ENCODE measurements at regions not wholly inside any gene's neighbourhood (a gene's known extent, or its start where the extent isn't known, plus 50 kb on each side); places are given as distances from the start of the nearest gene placed in this dataset.
A peak's percentile ranks its signal among the peaks of the same experiment; 100 is the strongest.

DNA sequence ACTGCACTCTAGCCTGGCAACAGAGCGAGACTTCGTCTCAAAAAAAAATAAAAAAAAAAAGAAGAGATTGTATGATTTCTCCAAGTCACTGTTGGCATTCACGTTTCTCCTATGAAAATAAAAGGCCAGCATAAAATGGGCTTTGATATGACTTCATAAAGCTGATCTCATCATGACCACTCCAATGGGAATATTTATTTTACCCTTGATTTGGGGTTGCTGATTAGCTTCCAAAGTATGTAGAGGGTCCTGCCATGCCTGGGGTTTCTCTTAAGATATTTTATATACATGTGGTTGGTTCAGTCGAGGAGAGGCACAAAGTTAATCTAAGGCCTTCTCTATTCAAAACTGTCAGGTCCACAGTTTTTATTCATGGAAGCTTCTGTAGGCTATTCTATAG lies 247.0 kb upstream of the TNC start:
- no peak for DNase-seq
- WGBS, 4 donors: 85 to 92% (median 88%) methylated on average over 4 of the region's 4 CpGs
- H3K27ac ChIP-seq: no peak overlapping the region

GRCh38 chr9:115367321-115367720 lies 249.4 kb upstream of the TNC start:
- H3K9me3 ChIP-seq: peaks cover 0 to 6% (median 0%) of the 10 kb centered on the region in 12 donors
- ATAC-seq: no peak
- intact Hi-C loops (cut with DNase I): no loop called here
- WGBS, 4 donors: 79 to 86% (median 81%) methylated on average over 4 of the region's 4 CpGs
- DNase-seq: no peak
- no peaks in the 10 kb centered on the region for H3K36me3 ChIP-seq
- H3K27me3 ChIP-seq: no peaks in the 10 kb centered on the region
- TF ChIP-seq POLR2A (IDR thresholded peaks at IDR 0.05): no peak
- no peak overlapping the region for H3K4me3 ChIP-seq
- H3K27ac ChIP-seq: no peak overlapping the region
- peaks cover 0 to 8% (median 0%) of the 10 kb centered on the region in 12 donors for H3K4me1 ChIP-seq

More for the DNA sequence above, 247.0 kb upstream of the TNC start:
- H3K4me3 ChIP-seq: no peak overlapping the region
- TF ChIP-seq POLR2A (IDR thresholded peaks at IDR 0.05): no peak
- no peak for TF ChIP-seq CTCF (IDR thresholded peaks at IDR 0.05)
- intact Hi-C loops (cut with DNase I): no loop called here
- H3K36me3 ChIP-seq: no peaks in the 10 kb centered on the region
- no peak for ATAC-seq
- H3K27me3 ChIP-seq: no peaks in the 10 kb centered on the region
- peaks cover 0 to 8% (median 0%) of the 10 kb centered on the region in 12 donors for H3K4me1 ChIP-seq
- no peaks in the 10 kb centered on the region for H3K9me3 ChIP-seq

- no peak for TF ChIP-seq POLR2A (IDR thresholded peaks at IDR 0.05)
- no peak for TF ChIP-seq CTCF (IDR thresholded peaks at IDR 0.05)
- Histone ChIP-seq H3K36me3 (no peaks in the 10 kb centered on the region), H3K4me3 (no peak overlapping the region), H3K27ac (no peak overlapping the region), H3K27me3 (no peaks in the 10 kb centered on the region), H3K4me1 (peaks cover 0 to 8% (median 0%) of the 10 kb centered on the region in 12 donors), H3K9me3 (peaks cover 0 to 6% (median 0%) of the 10 kb centered on the region in 12 donors)
- ATAC-seq: no peak
- DNase-seq: no peak
- intact Hi-C loops (cut with DNase I): no loop called here
- 69 to 74% (median 72%) methylated on average over 2 of the region's 2 CpGs for WGBS, 4 donors
Observed at GRCh38 chr9:115367780-115368525, 250.0 kb upstream of the TNC start.

- DNase-seq (peak in 3 of 5 donors; percentile 15 to 34 (median 34)), ATAC-seq (peak in 2 of 4 donors; percentile 16 to 60)
- TF ChIP-seq POLR2A (IDR thresholded peaks at IDR 0.05) (no peak), CTCF (IDR thresholded peaks at IDR 0.05) (no peak)
- H3K9me3 ChIP-seq: peaks cover 0 to 6% (median 0%) of the 10 kb centered on the region in 12 donors
- no peaks in the 10 kb centered on the region for H3K36me3 ChIP-seq
- peak overlapping the region in 1 of 12 donors; percentile 9 for H3K27ac ChIP-seq
- intact Hi-C loops (cut with DNase I): no loop called here
- H3K4me3 ChIP-seq: no peak overlapping the region
- no peaks in the 10 kb centered on the region for H3K27me3 ChIP-seq
- 50 to 60% (median 53%) methylated on average over 5 of the region's 5 CpGs for WGBS, 4 donors
- peaks cover 0 to 8% (median 0%) of the 10 kb centered on the region in 12 donors for H3K4me1 ChIP-seq
Observed at GRCh38 chr9:115369322-115369957, 251.5 kb upstream of the TNC start.
